CD14-positive monocyte (primary cell): ENCODE measurements at regions not wholly inside any gene's neighbourhood (a gene's known extent, or its start where the extent isn't known, plus 50 kb on each side); places are given as distances from the start of the nearest gene placed in this dataset.
"Not testable (repeated sequence)": the region's sequence is repeated elsewhere in the genome, so short reads cannot be mapped to it uniquely, and the experiment has no call there.

ENCODE experiments used
- DNase-seq, 3 donors: peaks; one replicate each; pipeline ENCODE4 v3.0.0-alpha.2; 2011 to 2022
- H2AFZ ChIP-seq: 2 replicates; pipeline ENCODE4 v1.6.0; 2012; ENCODE audit warnings: mild to moderate bottlenecking, low read depth, low read length, inconsistent platforms; ENCODE audit not compliant: insufficient read depth, poor library complexity, severe bottlenecking
- H3K27ac ChIP-seq, 2 donors: 1 replicate in 1 of 2; 2 replicates in 1 of 2; pipeline ENCODE4 v1.5.1; 2012 to 2013; ENCODE audit warnings: low read length in 2 of 2, control low read depth in 1 of 2, inconsistent platforms in 1 of 2, low read depth in 1 of 2, mild to moderate bottlenecking in 1 of 2
- H3K27me3 ChIP-seq, 2 donors: one replicate each; pipeline versions ENCODE4 v1.6.0 to v1.6.1; 2011 to 2013; ENCODE audit warnings: low read length in 2 of 2; ENCODE audit not compliant: control insufficient read depth in 2 of 2, insufficient read depth in 2 of 2
- H3K36me3 ChIP-seq, 2 donors: replicated peaks in 1 of 2; 1 replicate in 1 of 2; 2 replicates in 1 of 2; pipeline versions ENCODE4 v1.5.1 to v1.6.1; 2012 to 2013; ENCODE audit warnings: low read length in 2 of 2, control low read depth in 1 of 2, inconsistent platforms in 1 of 2, mild to moderate bottlenecking in 1 of 2; ENCODE audit not compliant: insufficient read depth in 2 of 2, control insufficient read depth in 1 of 2
- H3K4me1 ChIP-seq, 2 donors: 1 replicate in 1 of 2; 2 replicates in 1 of 2; pipeline versions ENCODE4 v1.5.1 to v1.6.1; 2012 to 2013; ENCODE audit warnings: low read length in 2 of 2, control low read depth in 1 of 2, inconsistent platforms in 1 of 2, mild to moderate bottlenecking in 1 of 2, moderate library complexity in 1 of 2; ENCODE audit not compliant: insufficient read depth in 2 of 2, control insufficient read depth in 1 of 2
- H3K4me2 ChIP-seq: replicated peaks from 2 replicates; pipeline ENCODE3; 2012; ENCODE audit warnings: low read length, moderate library complexity, mild to moderate bottlenecking; ENCODE audit not compliant: poor library complexity, severe bottlenecking; ENCODE audit errors: extremely low read depth
- H3K4me3 ChIP-seq, 3 experiments: fragments of 200-600 bp in 1 of 3; sonication (generic) in 1 of 3; replicated peaks in 1 of 3; 1 replicate in 2 of 3; 2 replicates in 1 of 3; pipeline ENCODE4 v1.5.1; 2011 to 2013; ENCODE audit warnings: low read length in 3 of 3, mild to moderate bottlenecking in 3 of 3, control low read depth in 2 of 3, low read depth in 2 of 3, inconsistent platforms in 1 of 3, moderate library complexity in 1 of 3
- H3K79me2 ChIP-seq: 2 replicates; pipeline ENCODE4 v1.6.0; 2012; ENCODE audit warnings: mild to moderate bottlenecking, control low read depth, inconsistent platforms, low read length, moderate library complexity; ENCODE audit not compliant: insufficient read depth
- H3K9ac ChIP-seq: 2 replicates; pipeline ENCODE4 v1.6.0; 2017; ENCODE audit warnings: low read length, mild to moderate bottlenecking; ENCODE audit not compliant: insufficient read depth, poor library complexity, severe bottlenecking
- H3K9me3 ChIP-seq, 2 donors: replicated peaks in 1 of 2; 1 replicate in 1 of 2; 2 replicates in 1 of 2; pipeline versions ENCODE4 v1.5.1 to v1.6.1; 2012 to 2013; ENCODE audit warnings: low read length in 2 of 2, control low read depth in 1 of 2; ENCODE audit not compliant: control insufficient read depth in 1 of 2, insufficient read depth in 1 of 2
- H4K20me1 ChIP-seq: 2 replicates; pipeline ENCODE4 v1.6.0; 2012; ENCODE audit warnings: mild to moderate bottlenecking, low read length, control low read depth, moderate library complexity; ENCODE audit not compliant: insufficient read depth
- H3K27ac Mint-ChIP-seq, 7 donors: one replicate each; pipeline ENCODE4 v1.8.0; 2020; ENCODE audit warnings: mild to moderate bottlenecking in 7 of 7, mixed read lengths in 7 of 7, moderate library complexity in 6 of 7, inconsistent platforms in 2 of 7
- H3K27me3 Mint-ChIP-seq, 3 donors: one replicate each; pipeline ENCODE4 v1.8.0; 2021 to 2022; ENCODE audit warnings: low read depth in 3 of 3, mild to moderate bottlenecking in 3 of 3, mixed read lengths in 3 of 3, moderate library complexity in 3 of 3, inconsistent platforms in 1 of 3
- H3K36me3 Mint-ChIP-seq, 2 donors: one replicate each; pipeline ENCODE4 v1.8.0; 2020; ENCODE audit warnings: mixed read lengths in 2 of 2, inconsistent platforms in 1 of 2, mild to moderate bottlenecking in 1 of 2
- H3K4me1 Mint-ChIP-seq: one replicate; pipeline ENCODE4 v1.8.0; 2020; ENCODE audit warnings: mild to moderate bottlenecking, mixed read lengths
- H3K4me3 Mint-ChIP-seq, 2 donors: one replicate each; pipeline ENCODE4 v1.8.0; 2020; ENCODE audit warnings: mild to moderate bottlenecking in 2 of 2, mixed read lengths in 2 of 2, moderate library complexity in 1 of 2
- H3K9me3 Mint-ChIP-seq, 7 donors: one replicate each; pipeline ENCODE4 v1.8.0; 2020 to 2022; ENCODE audit warnings: mixed read lengths in 7 of 7, mild to moderate bottlenecking in 6 of 7, moderate library complexity in 6 of 7, inconsistent platforms in 2 of 7
- WGBS: methylation state at CpG from one replicate; pipeline ENCODE4 v1.1.5; 2013; ENCODE audit warnings: missing lambda C conversion rate; ENCODE audit not compliant: insufficient coverage; 5-methylcytosine and 5-hydroxymethylcytosine counted together
- intact Hi-C, 2 donors: fragments of 100-400 bp; cut with micrococcal nuclease; formaldehyde crosslinking; loops; one replicate each; pipeline versions ENCODE4 v1.15.0 to v1.15.1; 2023
- TF ChIP-seq, protein P1 (sequence below): fragments of 200-600 bp; IDR thresholded peaks from one replicate; pipeline ENCODE4 v1.8.0; 2022; ENCODE audit warnings: antibody characterized with exemption, mild to moderate bottlenecking

DNA sequence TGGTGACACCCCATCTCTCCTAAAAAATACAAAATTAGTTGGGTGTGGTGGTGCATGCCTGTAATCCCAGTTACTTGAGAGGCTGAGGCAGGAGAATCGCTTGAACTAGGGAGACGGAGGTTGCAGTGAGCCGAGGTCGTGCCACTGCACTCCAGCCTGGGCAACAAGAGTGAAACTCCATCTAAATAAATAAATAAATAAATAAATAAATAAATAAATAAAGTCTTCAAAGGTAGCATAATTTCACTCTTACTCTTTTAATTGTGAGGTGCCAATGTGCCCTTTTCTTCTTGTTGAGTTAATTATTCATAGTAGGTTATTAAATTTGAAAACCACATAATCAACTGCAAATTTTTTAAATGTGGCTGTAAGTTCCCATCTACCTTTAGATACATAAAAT lies 146.2 kb upstream of the SNX2 start:
- H3K27ac Mint-ChIP-seq, H3K4me1 Mint-ChIP-seq, H3K27me3 Mint-ChIP-seq, H3K36me3 ChIP-seq, H4K20me1 ChIP-seq, H3K4me3 Mint-ChIP-seq, H3K4me3 ChIP-seq, H3K9me3 ChIP-seq, DNase-seq, H3K9ac ChIP-seq, H3K9me3 Mint-ChIP-seq, H3K27ac ChIP-seq, H3K79me2 ChIP-seq, H3K36me3 Mint-ChIP-seq, intact Hi-C loops, H3K27me3 ChIP-seq, H2AFZ ChIP-seq, H3K4me1 ChIP-seq, H3K4me2 ChIP-seq: not testable (repeated sequence)
- no CpG with 5 or more reads among the region's 4 CpGs for WGBS

DNA sequence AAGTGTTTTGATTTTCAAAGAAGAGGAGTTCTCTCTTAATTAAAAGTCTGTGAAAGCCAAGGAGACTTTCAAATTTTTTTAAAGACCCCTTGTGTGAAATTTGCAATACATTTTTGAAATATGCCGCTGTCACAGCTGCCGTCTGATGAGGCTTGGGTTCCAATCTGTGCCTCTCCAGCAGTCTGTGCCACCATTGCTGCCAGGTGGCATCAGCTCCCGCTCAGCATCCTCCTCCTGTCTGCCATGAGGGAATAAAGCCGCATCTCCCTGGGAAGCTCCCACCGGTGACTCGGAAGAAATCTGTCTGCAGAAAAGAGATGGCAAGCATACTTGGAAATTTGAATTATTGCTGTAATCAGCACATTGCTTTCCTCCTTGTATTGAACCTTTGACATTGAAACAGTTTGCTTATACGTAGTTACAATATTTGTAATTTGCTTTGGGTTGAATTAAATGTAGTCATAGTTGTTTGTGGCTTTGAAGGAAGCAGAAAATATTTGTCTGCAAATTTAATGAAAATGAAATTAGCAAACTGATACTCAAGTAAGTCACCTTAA lies 145.7 kb upstream of the SNX2 start:
- Mint-ChIP-seq H3K27me3 (peaks cover 0 to 1% (median 0%) of the 10 kb centered on the region in 3 donors), H3K4me1 (no peaks in the 10 kb centered on the region), H3K36me3 (no peaks in the 10 kb centered on the region), H3K4me3 (no peak overlapping the region), H3K27ac (no peak overlapping the region), H3K9me3 (peaks cover 0 to 8% (median 0%) of the 10 kb centered on the region in 7 donors)
- 89% methylated on average over 3 of the region's 7 CpGs for WGBS
- TF ChIP-seq, protein P1, sequence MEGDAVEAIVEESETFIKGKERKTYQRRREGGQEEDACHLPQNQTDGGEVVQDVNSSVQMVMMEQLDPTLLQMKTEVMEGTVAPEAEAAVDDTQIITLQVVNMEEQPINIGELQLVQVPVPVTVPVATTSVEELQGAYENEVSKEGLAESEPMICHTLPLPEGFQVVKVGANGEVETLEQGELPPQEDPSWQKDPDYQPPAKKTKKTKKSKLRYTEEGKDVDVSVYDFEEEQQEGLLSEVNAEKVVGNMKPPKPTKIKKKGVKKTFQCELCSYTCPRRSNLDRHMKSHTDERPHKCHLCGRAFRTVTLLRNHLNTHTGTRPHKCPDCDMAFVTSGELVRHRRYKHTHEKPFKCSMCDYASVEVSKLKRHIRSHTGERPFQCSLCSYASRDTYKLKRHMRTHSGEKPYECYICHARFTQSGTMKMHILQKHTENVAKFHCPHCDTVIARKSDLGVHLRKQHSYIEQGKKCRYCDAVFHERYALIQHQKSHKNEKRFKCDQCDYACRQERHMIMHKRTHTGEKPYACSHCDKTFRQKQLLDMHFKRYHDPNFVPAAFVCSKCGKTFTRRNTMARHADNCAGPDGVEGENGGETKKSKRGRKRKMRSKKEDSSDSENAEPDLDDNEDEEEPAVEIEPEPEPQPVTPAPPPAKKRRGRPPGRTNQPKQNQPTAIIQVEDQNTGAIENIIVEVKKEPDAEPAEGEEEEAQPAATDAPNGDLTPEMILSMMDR: no peak
- H3K9ac ChIP-seq: no peak overlapping the region
- no peaks in the 10 kb centered on the region for H3K36me3 ChIP-seq
- DNase-seq: no peak
- no peak overlapping the region for H3K27ac ChIP-seq
- no peak overlapping the region for H3K4me2 ChIP-seq
- H3K9me3 ChIP-seq: peaks cover 0 to 6% of the 10 kb centered on the region in 2 donors
- H3K4me3 ChIP-seq: no peak overlapping the region
- no peaks in the 10 kb centered on the region for H3K79me2 ChIP-seq
- H3K27me3 ChIP-seq: no peaks in the 10 kb centered on the region
- H3K4me1 ChIP-seq: no peaks in the 10 kb centered on the region
- intact Hi-C loops: no loop called here
- H2AFZ ChIP-seq: no peak overlapping the region
- H4K20me1 ChIP-seq: no peaks in the 10 kb centered on the region
